ENCODE measurements at regions not wholly inside any gene's neighbourhood (a gene's known extent, or its start where the extent isn't known, plus 50 kb on each side); places are given as distances from the start of the nearest gene placed in this dataset.
A peak's percentile ranks its signal among the peaks of the same experiment; 100 is the strongest.
"Not testable (repeated sequence)": the region's sequence is repeated elsewhere in the genome, so short reads cannot be mapped to it uniquely, and the experiment has no call there.

- not testable (repeated sequence) for H3K4me1 ChIP-seq (ENCODE audit: control insufficient read depth in 2 of 2, insufficient read depth in 1 of 2, low read depth in 1 of 2, low read length in 2 of 2); H3K27ac ChIP-seq (replicated peaks; ENCODE audit: low read length); H4K8ac ChIP-seq (ENCODE audit: low read depth, low read length); H2BK12ac ChIP-seq (ENCODE audit: low read length); H2BK15ac ChIP-seq (ENCODE audit: low read length); H2AFZ ChIP-seq (ENCODE audit: low read length); H3K27me3 ChIP-seq (ENCODE audit: control insufficient read depth in 3 of 3, insufficient read depth in 3 of 3, low read depth in 1 of 3, low read length in 3 of 3); H2BK5ac ChIP-seq (ENCODE audit: low read length); H3K36me3 ChIP-seq (replicated peaks in 1 of 2; ENCODE audit: control insufficient read depth in 2 of 2, insufficient read depth in 2 of 2, low read length in 2 of 2); H3K79me1 ChIP-seq (ENCODE audit: low read depth, low read length); H2AK5ac ChIP-seq (ENCODE audit: low read depth, low read length); H3K4me2 ChIP-seq (ENCODE audit: insufficient read depth, low read length, poor library complexity, severe bottlenecking); H3K4me3 ChIP-seq (ENCODE audit: low read length in 2 of 2); H3K18ac ChIP-seq (ENCODE audit: low read length); H3K23ac ChIP-seq (ENCODE audit: low read depth, low read length, poor library complexity); H3K9ac ChIP-seq (ENCODE audit: low read depth, low read length, poor library complexity); H3K9me3 ChIP-seq (replicated peaks in 1 of 2; ENCODE audit: control insufficient read depth in 2 of 2, insufficient read depth in 1 of 2, low read depth in 1 of 2, low read length in 2 of 2); DNase-seq (ENCODE audit: low spot score); H3K4ac ChIP-seq (ENCODE audit: low read length); H3K14ac ChIP-seq (ENCODE audit: low read length); H4K91ac ChIP-seq (ENCODE audit: low read depth, low read length, poor library complexity); H2BK120ac ChIP-seq (ENCODE audit: low read depth, low read length)
- no CpG with 5 or more reads among the region's 4 CpGs for WGBS, 2 donors (ENCODE audit: extremely low coverage in 2 of 2, insufficient read length in 2 of 2, insufficient replicate concordance in 1 of 2)
These were observed 157.6 kb upstream of the KCTD3 start for GRCh38 chr1:215409546-215409945.

DNA sequence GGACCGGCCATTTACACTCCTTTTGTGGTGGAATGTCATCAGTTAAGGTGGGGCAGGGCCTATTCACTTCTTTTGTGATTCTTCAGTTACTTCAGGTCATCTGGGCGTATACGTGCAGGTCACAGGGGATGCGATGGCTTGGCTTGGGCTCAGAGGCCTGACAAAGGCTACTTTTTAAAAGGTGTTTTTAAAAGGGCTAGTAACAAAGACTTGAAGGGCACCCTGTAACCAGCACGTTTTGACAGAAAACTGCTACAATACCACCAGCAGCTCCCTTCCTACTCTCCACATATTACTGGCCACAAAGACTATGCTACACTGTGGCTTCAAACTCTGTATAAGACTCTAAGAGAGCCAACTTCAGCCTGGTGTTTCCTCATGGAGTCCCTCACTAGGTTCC lies 151.6 kb upstream of the KCTD3 start:
- H2AFZ ChIP-seq (ENCODE audit: low read length); H3K9ac ChIP-seq (ENCODE audit: low read depth, low read length, poor library complexity); H3K18ac ChIP-seq (ENCODE audit: low read length); H2BK120ac ChIP-seq (ENCODE audit: low read depth, low read length); H3K4me2 ChIP-seq (ENCODE audit: insufficient read depth, low read length, poor library complexity, severe bottlenecking); H3K36me3 ChIP-seq (replicated peaks in 1 of 2; ENCODE audit: control insufficient read depth in 2 of 2, insufficient read depth in 2 of 2, low read length in 2 of 2); H3K27ac ChIP-seq (replicated peaks; ENCODE audit: low read length); H3K4ac ChIP-seq (ENCODE audit: low read length); H4K8ac ChIP-seq (ENCODE audit: low read depth, low read length); H3K14ac ChIP-seq (ENCODE audit: low read length); H3K4me1 ChIP-seq (ENCODE audit: control insufficient read depth in 2 of 2, insufficient read depth in 1 of 2, low read depth in 1 of 2, low read length in 2 of 2); DNase-seq (ENCODE audit: low spot score); H2BK5ac ChIP-seq (ENCODE audit: low read length); H2AK5ac ChIP-seq (ENCODE audit: low read depth, low read length); H4K91ac ChIP-seq (ENCODE audit: low read depth, low read length, poor library complexity); H3K4me3 ChIP-seq (ENCODE audit: low read length in 2 of 2); H3K79me1 ChIP-seq (ENCODE audit: low read depth, low read length); H3K23ac ChIP-seq (ENCODE audit: low read depth, low read length, poor library complexity); H3K9me3 ChIP-seq (replicated peaks in 1 of 2; ENCODE audit: control insufficient read depth in 2 of 2, insufficient read depth in 1 of 2, low read depth in 1 of 2, low read length in 2 of 2); H3K27me3 ChIP-seq (ENCODE audit: control insufficient read depth in 3 of 3, insufficient read depth in 3 of 3, low read depth in 1 of 3, low read length in 3 of 3); H2BK12ac ChIP-seq (ENCODE audit: low read length); H2BK15ac ChIP-seq (ENCODE audit: low read length): not testable (repeated sequence)
- WGBS, 2 donors (ENCODE audit: extremely low coverage in 2 of 2, insufficient read length in 2 of 2, insufficient replicate concordance in 1 of 2): no CpG with 5 or more reads among the region's 5 CpGs

GRCh38 chr1:215416497-215416896 lies 150.6 kb upstream of the KCTD3 start:
- Histone ChIP-seq H3K9ac (ENCODE audit: low read depth, low read length, poor library complexity) (no peak overlapping the region), H2BK5ac (ENCODE audit: low read length) (no peak overlapping the region), H3K27ac (replicated peaks; ENCODE audit: low read length) (no peak overlapping the region), H2BK15ac (ENCODE audit: low read length) (no peak overlapping the region), H2AK5ac (ENCODE audit: low read depth, low read length) (no peak overlapping the region), H3K36me3 (replicated peaks in 1 of 2; ENCODE audit: control insufficient read depth in 2 of 2, insufficient read depth in 2 of 2, low read length in 2 of 2) (no peaks in the 10 kb centered on the region), H3K23ac (ENCODE audit: low read depth, low read length, poor library complexity) (no peak overlapping the region), H3K4ac (ENCODE audit: low read length) (no peak overlapping the region), H4K8ac (ENCODE audit: low read depth, low read length) (no peak overlapping the region), H2BK12ac (ENCODE audit: low read length) (no peak overlapping the region), H3K14ac (ENCODE audit: low read length) (no peak overlapping the region), H3K18ac (ENCODE audit: low read length) (no peak overlapping the region), H3K4me2 (ENCODE audit: insufficient read depth, low read length, poor library complexity, severe bottlenecking) (no peak overlapping the region), H3K4me1 (ENCODE audit: control insufficient read depth in 2 of 2, insufficient read depth in 1 of 2, low read depth in 1 of 2, low read length in 2 of 2) (no peaks in the 10 kb centered on the region), H3K79me1 (ENCODE audit: low read depth, low read length) (no peaks in the 10 kb centered on the region), H3K9me3 (replicated peaks in 1 of 2; ENCODE audit: control insufficient read depth in 2 of 2, insufficient read depth in 1 of 2, low read depth in 1 of 2, low read length in 2 of 2) (no peaks in the 10 kb centered on the region), H4K91ac (ENCODE audit: low read depth, low read length, poor library complexity) (no peak overlapping the region), H2BK120ac (ENCODE audit: low read depth, low read length) (no peak overlapping the region), H3K4me3 (ENCODE audit: low read length in 2 of 2) (no peak overlapping the region), H3K27me3 (ENCODE audit: control insufficient read depth in 3 of 3, insufficient read depth in 3 of 3, low read depth in 1 of 3, low read length in 3 of 3) (no peaks in the 10 kb centered on the region), H2AFZ (ENCODE audit: low read length) (peak overlapping the region; percentile 7)
- no peak for DNase-seq (ENCODE audit: low spot score)
- no CpG with 5 or more reads among the region's 2 CpGs for WGBS, 2 donors (ENCODE audit: extremely low coverage in 2 of 2, insufficient read length in 2 of 2, insufficient replicate concordance in 1 of 2)

GRCh38 chr1:215417122-215417521 lies 150.0 kb upstream of the KCTD3 start:
- no peak overlapping the region for H2BK5ac ChIP-seq (ENCODE audit: low read length)
- no CpG with 5 or more reads among the region's 5 CpGs for WGBS, 2 donors (ENCODE audit: extremely low coverage in 2 of 2, insufficient read length in 2 of 2, insufficient replicate concordance in 1 of 2)
- no peak overlapping the region for H3K4me3 ChIP-seq (ENCODE audit: low read length in 2 of 2)
- no peak overlapping the region for H3K18ac ChIP-seq (ENCODE audit: low read length)
- H3K9ac ChIP-seq (ENCODE audit: low read depth, low read length, poor library complexity): no peak overlapping the region
- no peak overlapping the region for H2AFZ ChIP-seq (ENCODE audit: low read length)
- no peak overlapping the region for H2BK15ac ChIP-seq (ENCODE audit: low read length)
- H3K4me2 ChIP-seq (ENCODE audit: insufficient read depth, low read length, poor library complexity, severe bottlenecking): no peak overlapping the region
- no peak for DNase-seq (ENCODE audit: low spot score)
- no peak overlapping the region for H3K4ac ChIP-seq (ENCODE audit: low read length)
- H2BK120ac ChIP-seq (ENCODE audit: low read depth, low read length): no peak overlapping the region
- H3K14ac ChIP-seq (ENCODE audit: low read length): no peak overlapping the region
- no peak overlapping the region for H2AK5ac ChIP-seq (ENCODE audit: low read depth, low read length)
- H3K9me3 ChIP-seq (replicated peaks in 1 of 2; ENCODE audit: control insufficient read depth in 2 of 2, insufficient read depth in 1 of 2, low read depth in 1 of 2, low read length in 2 of 2): no peaks in the 10 kb centered on the region
- H4K91ac ChIP-seq (ENCODE audit: low read depth, low read length, poor library complexity): no peak overlapping the region
- H3K27me3 ChIP-seq (ENCODE audit: control insufficient read depth in 3 of 3, insufficient read depth in 3 of 3, low read depth in 1 of 3, low read length in 3 of 3): no peaks in the 10 kb centered on the region
- no peaks in the 10 kb centered on the region for H3K79me1 ChIP-seq (ENCODE audit: low read depth, low read length)
- no peaks in the 10 kb centered on the region for H3K4me1 ChIP-seq (ENCODE audit: control insufficient read depth in 2 of 2, insufficient read depth in 1 of 2, low read depth in 1 of 2, low read length in 2 of 2)
- no peak overlapping the region for H2BK12ac ChIP-seq (ENCODE audit: low read length)
- H3K23ac ChIP-seq (ENCODE audit: low read depth, low read length, poor library complexity): no peak overlapping the region
- H4K8ac ChIP-seq (ENCODE audit: low read depth, low read length): no peak overlapping the region
- no peaks in the 10 kb centered on the region for H3K36me3 ChIP-seq (replicated peaks in 1 of 2; ENCODE audit: control insufficient read depth in 2 of 2, insufficient read depth in 2 of 2, low read length in 2 of 2)
- no peak overlapping the region for H3K27ac ChIP-seq (replicated peaks; ENCODE audit: low read length)

Data from neuronal stem cell (in vitro differentiated cells).